ENCODE measurements at regions not wholly inside any gene's neighbourhood (a gene's known extent, or its start where the extent isn't known, plus 50 kb on each side); places are given as distances from the start of the nearest gene placed in this dataset.

- TF ChIP-seq CTCF (tag by site-specific recombination; IDR thresholded peaks at IDR 0.05) (no peak), ZNF664 (tag by site-specific recombination; IDR thresholded peaks at IDR 0.05) (no peak), ZNF274 (IDR thresholded peaks at IDR 0.05; ENCODE audit: low read length) (no peak), ZNF274 (tag by site-specific recombination; IDR thresholded peaks at IDR 0.05; ENCODE audit: borderline replicate concordance) (no peak), ZFP41 (tag by site-specific recombination; IDR thresholded peaks at IDR 0.05; ENCODE audit: borderline replicate concordance) (no peak)
Measured at GRCh38 chr4:77232653-77233052, 75.6 kb downstream of the CCNG2 start.
